Hepatocyte (in vitro differentiated cells): ENCODE measurements at regions not wholly inside any gene's neighbourhood (a gene's known extent, or its start where the extent isn't known, plus 50 kb on each side); places are given as distances from the start of the nearest gene placed in this dataset.

Experiments
- DNase-seq: peaks from one replicate; pipeline ENCODE4 v3.0.0-alpha.2; 2016; ENCODE audit warnings: low spot score
- H2AFZ ChIP-seq: fragments of 200-600 bp; sonication (generic); 2 replicates; pipeline ENCODE4 v1.6.0; 2016; ENCODE audit warnings: antibody characterized with exemption, mild to moderate bottlenecking
- H3K27ac ChIP-seq: fragments of 200-600 bp; sonication (generic); 2 replicates; pipeline ENCODE4 v1.5.1; 2016; ENCODE audit warnings: mild to moderate bottlenecking
- H3K27me3 ChIP-seq: fragments of 200-600 bp; sonication (generic); 2 replicates; pipeline ENCODE4 v1.6.1; 2016
- H3K36me3 ChIP-seq: fragments of 200-600 bp; sonication (generic); replicated peaks from 2 replicates; pipeline ENCODE4 v1.5.1; 2016; ENCODE audit warnings: low read depth; ENCODE audit not compliant: insufficient read depth
- H3K4me1 ChIP-seq: fragments of 200-600 bp; sonication (generic); 2 replicates; pipeline ENCODE4 v1.5.1; 2016; ENCODE audit warnings: mild to moderate bottlenecking, moderate library complexity; ENCODE audit not compliant: insufficient read depth
- H3K4me2 ChIP-seq: fragments of 200-600 bp; sonication (generic); 2 replicates; pipeline ENCODE4 v1.6.0; 2016
- H3K4me3 ChIP-seq: fragments of 200-600 bp; sonication (generic); 2 replicates; pipeline ENCODE4 v1.5.1; 2016; ENCODE audit warnings: mild to moderate bottlenecking
- H3K79me2 ChIP-seq: fragments of 200-600 bp; sonication (generic); 2 replicates; pipeline ENCODE4 v1.6.0; 2017; ENCODE audit warnings: mild to moderate bottlenecking
- H3K9me2 ChIP-seq: fragments of 200-600 bp; sonication (generic); replicated peaks from 2 replicates; pipeline ENCODE4 v1.6.0; 2017; ENCODE audit warnings: mild to moderate bottlenecking; ENCODE audit not compliant: insufficient read depth
- H3K9me3 ChIP-seq: fragments of 200-600 bp; sonication (generic); 2 replicates; pipeline ENCODE4 v1.5.1; 2016; ENCODE audit warnings: low read depth, mild to moderate bottlenecking
- H4K20me1 ChIP-seq: fragments of 200-600 bp; sonication (generic); 2 replicates; pipeline ENCODE4 v1.6.0; 2016; ENCODE audit warnings: mild to moderate bottlenecking; ENCODE audit not compliant: insufficient read depth, poor library complexity, severe bottlenecking
- EZH2 ChIP-seq: fragments of 200-600 bp; sonication (generic); IDR thresholded peaks from 2 replicates; pipeline ENCODE4 v1.6.1; 2016; ENCODE audit warnings: antibody characterized with exemption, mild to moderate bottlenecking, borderline replicate concordance
- EZH2phosphoT487 ChIP-seq: fragments of 200-600 bp; sonication (generic); IDR thresholded peaks from one replicate; pipeline ENCODE4 v1.6.1; 2018; ENCODE audit warnings: antibody characterized with exemption, mild to moderate bottlenecking, low read depth, moderate library complexity; ENCODE audit not compliant: unreplicated experiment, severe bottlenecking
- WGBS: methylation state at CpG from one replicate; pipeline ENCODE4 v1.1.6; 2016; ENCODE audit warnings: low lambda C conversion rate; ENCODE audit errors: missing lambda C conversion rate; 5-methylcytosine and 5-hydroxymethylcytosine counted together
- TF ChIP-seq, protein P1 (sequence below): fragments of 200-600 bp; sonication (generic); IDR thresholded peaks from 2 replicates; pipeline ENCODE4 v1.5.1; 2016; ENCODE audit warnings: antibody characterized with exemption, mild to moderate bottlenecking; ENCODE audit not compliant: poor library complexity

DNA sequence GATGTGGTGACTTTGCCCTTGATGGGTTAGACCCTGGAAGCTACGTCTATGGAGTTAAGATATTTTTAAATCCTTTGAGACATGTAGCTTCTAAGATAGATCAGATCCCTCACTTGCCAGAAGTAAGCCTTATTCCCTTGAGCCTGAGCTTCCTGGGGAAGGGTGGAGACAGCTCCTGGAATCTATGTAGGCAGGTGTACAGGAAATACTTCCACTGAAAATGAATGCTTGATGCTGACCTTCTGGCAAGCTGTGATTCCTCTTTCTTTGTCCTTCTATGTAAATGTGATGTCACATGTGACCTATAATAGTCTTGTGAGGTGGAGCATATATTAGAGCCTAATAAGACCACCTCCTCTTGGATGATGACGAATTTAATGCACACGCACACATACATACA is 1152.0 kb upstream of the ACO1 start:
- Histone ChIP-seq H4K20me1 (no peaks in the 10 kb centered on the region), H3K27me3 (no peaks in the 10 kb centered on the region), H3K4me1 (no peaks in the 10 kb centered on the region), H3K9me2 (no peaks in the 10 kb centered on the region), H3K9me3 (no peaks in the 10 kb centered on the region), H3K4me3 (no peak overlapping the region), H3K4me2 (no peak overlapping the region), H3K36me3 (no peaks in the 10 kb centered on the region), H3K27ac (no peak overlapping the region), H3K79me2 (no peaks in the 10 kb centered on the region), H2AFZ (no peak overlapping the region)
- WGBS, result 90% methylated on average over 3 of the region's 3 CpGs
- no peak for TF ChIP-seq EZH2
- TF ChIP-seq EZH2phosphoT487, result no peak
- TF ChIP-seq, protein P1, sequence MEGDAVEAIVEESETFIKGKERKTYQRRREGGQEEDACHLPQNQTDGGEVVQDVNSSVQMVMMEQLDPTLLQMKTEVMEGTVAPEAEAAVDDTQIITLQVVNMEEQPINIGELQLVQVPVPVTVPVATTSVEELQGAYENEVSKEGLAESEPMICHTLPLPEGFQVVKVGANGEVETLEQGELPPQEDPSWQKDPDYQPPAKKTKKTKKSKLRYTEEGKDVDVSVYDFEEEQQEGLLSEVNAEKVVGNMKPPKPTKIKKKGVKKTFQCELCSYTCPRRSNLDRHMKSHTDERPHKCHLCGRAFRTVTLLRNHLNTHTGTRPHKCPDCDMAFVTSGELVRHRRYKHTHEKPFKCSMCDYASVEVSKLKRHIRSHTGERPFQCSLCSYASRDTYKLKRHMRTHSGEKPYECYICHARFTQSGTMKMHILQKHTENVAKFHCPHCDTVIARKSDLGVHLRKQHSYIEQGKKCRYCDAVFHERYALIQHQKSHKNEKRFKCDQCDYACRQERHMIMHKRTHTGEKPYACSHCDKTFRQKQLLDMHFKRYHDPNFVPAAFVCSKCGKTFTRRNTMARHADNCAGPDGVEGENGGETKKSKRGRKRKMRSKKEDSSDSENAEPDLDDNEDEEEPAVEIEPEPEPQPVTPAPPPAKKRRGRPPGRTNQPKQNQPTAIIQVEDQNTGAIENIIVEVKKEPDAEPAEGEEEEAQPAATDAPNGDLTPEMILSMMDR, result no peak
- no peak for DNase-seq

DNA sequence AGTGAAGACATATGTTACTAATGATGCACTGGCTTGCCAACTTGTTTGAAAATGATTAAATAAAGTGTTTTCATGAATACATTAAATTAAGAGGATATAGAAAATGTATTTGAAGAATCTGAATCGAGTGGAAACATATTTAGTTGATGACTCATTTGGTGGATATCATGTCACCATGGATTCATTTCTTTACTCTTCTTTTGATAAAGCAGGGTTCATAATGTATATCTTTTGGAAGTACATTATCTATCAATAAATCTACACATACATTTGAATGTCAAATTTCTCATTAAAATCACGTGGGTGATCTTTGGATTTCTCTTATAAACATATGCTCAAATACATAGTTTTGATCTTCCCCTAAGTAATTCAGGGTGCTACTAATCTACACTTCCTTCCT is 1148.1 kb upstream of the ACO1 start:
- Histone ChIP-seq H2AFZ (no peak overlapping the region), H3K4me1 (no peaks in the 10 kb centered on the region), H3K4me2 (no peak overlapping the region), H3K9me3 (no peaks in the 10 kb centered on the region), H3K27me3 (no peaks in the 10 kb centered on the region), H4K20me1 (no peaks in the 10 kb centered on the region), H3K36me3 (no peaks in the 10 kb centered on the region), H3K9me2 (no peaks in the 10 kb centered on the region), H3K79me2 (no peaks in the 10 kb centered on the region), H3K27ac (no peak overlapping the region), H3K4me3 (no peak overlapping the region)
- TF ChIP-seq, protein P1, result no peak
- no peak for TF ChIP-seq EZH2
- TF ChIP-seq EZH2phosphoT487, result no peak
- no peak for DNase-seq
- 44% methylated on average over 2 of the region's 2 CpGs for WGBS

GRCh38 chr9:31243386-31243785 is 1141.1 kb upstream of the ACO1 start:
- DNase-seq, result no peak
- H2AFZ ChIP-seq, result no peak overlapping the region
- no peak overlapping the region for H3K4me3 ChIP-seq
- H3K4me2 ChIP-seq, result no peak overlapping the region
- no peaks in the 10 kb centered on the region for H4K20me1 ChIP-seq
- H3K9me2 ChIP-seq, result no peaks in the 10 kb centered on the region
- H3K4me1 ChIP-seq, result no peaks in the 10 kb centered on the region
- no peaks in the 10 kb centered on the region for H3K9me3 ChIP-seq
- no peaks in the 10 kb centered on the region for H3K27me3 ChIP-seq
- TF ChIP-seq, protein P1, result no peak
- no peaks in the 10 kb centered on the region for H3K79me2 ChIP-seq
- no peaks in the 10 kb centered on the region for H3K36me3 ChIP-seq
- 67% methylated on average over 1 of the region's 1 CpG for WGBS
- no peak overlapping the region for H3K27ac ChIP-seq

DNA sequence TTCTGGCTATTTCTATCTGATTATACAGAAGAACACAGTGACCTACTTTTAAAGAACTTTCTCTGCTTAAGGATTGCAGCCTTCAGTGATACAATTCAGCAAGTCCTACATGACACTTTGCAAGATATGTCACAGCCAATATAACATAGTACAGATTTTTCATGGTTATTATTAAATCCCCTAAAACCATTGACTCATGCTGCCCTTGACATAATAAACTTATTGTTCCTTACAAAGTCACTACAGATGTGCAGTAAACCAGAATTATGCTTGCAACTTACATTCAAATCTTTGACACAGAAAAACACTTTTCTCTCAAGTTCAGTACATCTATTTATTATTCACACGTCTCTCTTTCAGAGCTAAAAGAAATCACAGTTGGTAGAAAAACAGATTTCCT is 1136.3 kb upstream of the ACO1 start:
- TF ChIP-seq EZH2 (no peak), EZH2phosphoT487 (no peak)
- TF ChIP-seq, protein P1, result no peak
- Histone ChIP-seq H3K27ac (no peak overlapping the region), H2AFZ (no peak overlapping the region), H3K36me3 (no peaks in the 10 kb centered on the region), H3K4me1 (no peaks in the 10 kb centered on the region), H3K4me3 (no peak overlapping the region), H3K9me3 (no peaks in the 10 kb centered on the region), H3K9me2 (no peaks in the 10 kb centered on the region), H3K27me3 (no peaks in the 10 kb centered on the region), H3K4me2 (no peak overlapping the region), H4K20me1 (no peaks in the 10 kb centered on the region), H3K79me2 (no peaks in the 10 kb centered on the region)
- no peak for DNase-seq
- WGBS, result 91% methylated on average over 1 of the region's 1 CpG
